Right renal pelvis (tissue), 4 donors: ENCODE measurements at regions not wholly inside any gene's neighbourhood (a gene's known extent, or its start where the extent isn't known, plus 50 kb on each side); places are given as distances from the start of the nearest gene placed in this dataset.

Experiments
- DNase-seq, 4 donors: peaks; one replicate each; pipeline ENCODE4 v3.0.0-alpha.2; 2013; ENCODE audit warnings: low read depth in 4 of 4, low spot score in 3 of 4, missing footprints in 1 of 4

DNA sequence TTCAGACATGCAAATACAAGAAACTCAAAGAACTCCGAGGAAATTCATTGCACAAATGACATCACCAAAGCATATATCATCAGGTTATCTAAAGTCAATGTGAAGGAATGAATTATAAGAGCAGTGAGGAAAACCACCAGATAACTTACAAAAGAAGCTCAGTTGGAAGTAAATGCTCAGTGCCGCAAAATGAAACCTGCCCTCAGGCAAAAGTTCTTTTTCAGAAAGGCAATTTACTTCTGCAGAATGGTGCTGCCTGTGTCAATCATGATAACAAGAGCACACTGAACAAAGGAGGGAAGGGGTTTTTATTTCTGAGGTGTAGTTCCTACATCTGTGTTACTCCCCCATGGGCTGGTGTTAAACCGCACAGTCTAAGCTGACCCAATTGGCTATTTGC lies 550.6 kb upstream of the SEMA3D start:
- DNase-seq: no peak

DNA sequence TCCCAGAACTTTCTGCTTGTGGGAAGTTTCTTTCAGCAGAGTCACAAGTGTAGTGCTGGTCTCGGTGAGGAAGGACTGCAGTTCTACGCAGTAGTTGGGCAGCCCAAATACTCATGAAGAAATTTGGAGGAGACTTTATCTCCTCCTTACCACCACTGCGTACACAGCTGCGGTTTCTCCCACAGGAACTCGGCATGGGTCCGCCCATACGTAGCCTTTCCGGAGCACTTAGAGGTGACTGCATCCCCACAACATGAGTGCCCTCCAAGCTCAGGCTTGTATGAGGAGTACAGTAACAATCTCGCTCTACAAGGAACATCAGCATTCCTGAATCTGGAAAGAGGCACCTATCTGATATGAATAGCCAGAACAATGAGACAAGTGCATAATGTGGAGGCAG lies 549.2 kb upstream of the SEMA3D start:
- DNase-seq: no peak

DNA sequence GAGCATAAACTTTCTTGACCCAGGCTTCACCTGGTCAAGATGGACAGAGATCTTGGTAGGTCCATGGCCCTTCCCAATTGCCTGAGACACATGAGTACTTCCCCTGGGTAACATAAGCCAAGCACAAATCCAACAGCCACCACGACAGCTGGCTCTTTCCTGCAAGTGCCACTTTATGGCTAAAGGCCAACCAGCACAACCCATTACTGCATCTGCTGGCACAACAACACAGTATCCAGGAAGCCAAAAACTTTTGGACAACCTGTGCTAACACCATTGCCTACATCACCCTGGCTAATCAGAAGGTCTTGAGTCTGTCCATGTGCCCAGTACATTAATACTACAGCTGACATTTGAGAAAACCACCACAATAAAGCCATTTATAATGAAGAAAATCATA lies 548.0 kb upstream of the SEMA3D start:
- no peak for DNase-seq

DNA sequence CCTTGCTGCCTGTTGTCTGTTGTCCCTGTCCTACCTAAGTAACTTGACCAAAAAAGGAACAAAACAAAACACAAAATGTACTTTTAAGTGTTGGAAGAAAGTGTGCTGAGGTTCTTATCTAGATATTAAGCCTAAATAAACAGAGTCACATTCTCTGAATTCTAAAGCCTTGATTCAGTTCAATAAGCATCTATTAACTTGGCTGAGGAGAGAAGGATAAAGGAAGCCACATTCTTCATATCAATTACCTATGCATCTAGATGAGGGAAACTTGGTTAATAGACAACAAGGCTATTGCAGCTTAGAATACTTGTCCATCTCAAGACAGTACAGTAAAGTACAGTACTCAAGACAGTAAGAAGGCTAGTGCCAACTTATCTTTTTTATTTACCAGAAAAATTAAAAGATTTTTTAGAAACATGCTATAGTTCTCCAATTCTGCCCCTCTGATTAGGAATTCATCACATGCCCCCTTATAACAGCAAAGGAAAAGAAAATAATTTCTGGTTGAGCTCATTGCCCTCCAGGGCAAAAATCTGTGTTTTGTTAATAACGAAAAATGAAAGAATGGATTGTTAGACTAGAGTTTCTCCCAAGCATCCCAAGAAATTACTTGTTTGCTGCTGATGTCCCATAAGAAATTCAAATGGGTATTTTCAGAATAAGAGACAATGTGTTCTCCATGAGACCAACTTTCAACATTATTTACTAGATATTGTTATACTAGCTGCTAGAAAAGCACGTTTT lies 546.5 kb upstream of the SEMA3D start:
- no peak for DNase-seq

DNA sequence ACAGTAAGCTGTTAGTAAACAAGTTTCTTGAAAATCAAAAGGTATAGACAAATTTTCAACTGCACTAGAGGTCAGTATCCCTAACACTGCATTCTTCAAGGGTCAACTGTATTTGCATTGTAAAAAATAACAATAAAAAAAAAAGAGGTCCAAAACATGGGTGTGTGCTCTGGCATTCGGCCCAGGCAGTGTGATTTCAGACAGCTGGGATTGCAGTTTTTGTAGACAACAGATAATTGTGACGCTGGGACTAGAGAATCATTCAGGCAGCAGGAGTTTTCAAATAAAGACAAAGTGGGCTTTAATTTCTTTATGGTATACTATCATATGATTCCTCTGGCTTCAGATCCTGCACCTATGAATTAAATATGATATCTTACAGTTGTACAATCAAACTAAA lies 543.2 kb upstream of the SEMA3D start:
- no peak for DNase-seq

DNA sequence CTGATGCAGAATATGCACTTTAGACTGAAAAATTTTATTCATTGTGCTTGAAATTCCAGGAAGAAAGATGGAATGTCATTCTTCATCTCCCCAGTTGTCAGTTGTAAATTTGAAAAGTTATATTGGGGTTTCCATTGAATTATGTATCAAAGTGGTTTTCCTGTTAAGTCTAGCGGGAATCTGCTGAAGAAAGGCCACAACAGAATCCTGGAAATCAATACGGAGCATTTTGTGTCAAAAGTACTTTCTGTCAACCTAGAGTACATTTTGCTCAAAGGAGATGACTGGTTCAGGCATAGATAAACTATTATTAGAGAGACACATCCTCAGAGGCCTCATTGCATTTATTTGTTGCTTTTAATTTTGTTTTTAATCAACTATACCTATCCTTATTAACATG lies 538.2 kb upstream of the SEMA3D start:
- DNase-seq: no peak

DNA sequence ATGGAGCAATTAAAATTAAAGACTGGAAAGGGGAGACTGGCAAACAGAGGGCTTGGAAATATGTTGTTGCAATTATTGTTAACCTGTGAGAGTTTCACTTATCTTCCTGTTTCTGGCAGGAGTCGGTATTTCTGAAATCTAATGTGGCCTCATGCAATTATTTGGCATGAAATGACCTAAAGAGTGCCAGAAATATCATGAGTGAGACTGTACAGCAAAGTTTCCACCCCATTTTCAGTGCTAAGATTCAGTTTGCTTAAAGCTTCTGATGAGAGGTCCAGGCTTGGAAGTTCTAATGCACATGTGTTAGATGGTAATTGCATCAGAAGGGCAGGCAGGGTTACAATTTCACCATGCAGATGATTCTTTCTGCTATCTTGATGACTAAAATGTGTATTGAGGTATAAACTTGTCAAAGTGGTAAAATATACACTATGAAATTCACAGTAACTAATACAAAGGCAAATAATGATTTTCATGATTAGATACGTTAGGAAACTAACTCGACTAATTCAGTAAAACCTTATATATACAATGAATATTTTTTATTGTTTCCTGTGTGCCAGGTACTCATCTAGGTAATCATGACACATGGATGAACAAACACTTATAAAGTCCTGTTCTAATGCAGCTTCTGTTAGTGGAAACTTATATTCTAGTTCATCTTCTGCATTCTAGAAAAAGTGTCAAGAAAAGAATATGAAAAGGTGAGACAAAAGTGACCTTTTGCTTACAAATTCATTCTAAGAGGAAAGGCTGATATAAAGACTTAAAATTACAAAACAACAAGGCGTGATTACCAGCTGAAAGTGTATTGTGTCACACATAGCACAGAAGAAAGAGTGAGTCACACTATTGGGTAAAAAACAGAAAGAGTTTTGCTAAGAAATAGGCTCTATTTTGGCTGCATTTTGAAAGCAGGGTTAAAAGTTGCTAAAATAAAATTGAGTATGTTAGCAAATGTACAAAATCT lies 533.4 kb upstream of the SEMA3D start:
- no peak for DNase-seq

DNA sequence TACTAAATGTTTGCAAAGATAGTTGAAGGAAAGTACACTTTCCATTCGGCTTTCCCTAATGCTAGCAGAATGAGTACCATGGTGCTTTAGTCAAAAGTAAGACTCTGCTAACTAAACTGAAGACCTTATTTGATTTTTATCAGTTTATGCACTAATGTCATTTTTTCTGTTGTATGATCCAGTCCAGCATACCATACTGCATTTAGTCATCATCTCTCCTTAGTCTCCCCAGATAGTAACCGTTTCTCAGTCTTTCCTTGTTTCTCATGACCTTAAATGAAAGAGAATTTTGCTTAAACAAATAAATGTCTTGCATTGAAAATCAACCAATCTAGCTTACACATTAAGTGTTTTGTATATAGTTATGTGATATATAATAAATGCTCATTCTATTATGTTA lies 529.5 kb upstream of the SEMA3D start:
- no peak for DNase-seq

DNA sequence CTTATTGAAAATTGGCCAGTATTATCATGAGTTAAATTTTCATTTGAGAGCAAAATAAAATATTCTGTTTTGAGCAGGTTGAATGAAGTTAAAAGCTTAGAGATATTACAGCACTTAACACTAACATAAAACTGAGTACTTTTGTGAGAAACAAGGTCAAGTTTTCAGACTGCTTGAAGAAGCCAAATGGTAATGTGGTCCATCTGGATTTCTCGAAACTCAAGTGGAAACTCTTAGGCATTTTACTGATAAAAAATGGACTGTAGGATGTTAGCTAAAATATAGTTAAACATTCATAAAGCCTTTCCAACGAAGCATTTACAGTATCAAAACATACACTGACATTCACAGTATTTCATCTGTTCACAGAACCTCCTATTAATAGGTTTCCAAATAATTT lies 528.1 kb upstream of the SEMA3D start:
- no peak for DNase-seq

DNA sequence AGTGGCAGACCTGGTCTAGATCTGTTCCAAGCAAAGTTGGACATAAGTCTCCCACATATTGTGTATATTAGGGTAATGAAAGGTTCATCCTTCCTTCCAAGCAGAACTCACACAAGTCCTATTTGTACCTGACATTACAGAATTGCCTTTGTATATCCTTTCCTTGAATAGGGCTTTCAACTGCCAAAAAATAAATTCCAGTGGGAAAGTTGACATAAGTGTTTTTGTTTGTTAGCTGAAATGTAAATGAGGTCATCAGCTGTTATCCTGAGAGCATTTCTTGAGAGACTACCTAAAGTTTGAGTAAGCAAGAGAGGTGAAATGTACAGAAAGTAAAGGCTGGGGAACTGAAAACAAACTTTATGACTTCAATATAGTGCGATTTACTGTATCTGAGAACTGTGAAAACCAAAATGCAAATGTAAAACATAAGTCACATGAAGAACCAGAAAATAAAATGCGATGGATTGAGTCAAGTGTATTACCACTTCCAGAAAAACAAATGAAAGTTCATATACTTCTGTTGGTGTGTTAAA lies 527.3 kb upstream of the SEMA3D start:
- DNase-seq: no peak

DNA sequence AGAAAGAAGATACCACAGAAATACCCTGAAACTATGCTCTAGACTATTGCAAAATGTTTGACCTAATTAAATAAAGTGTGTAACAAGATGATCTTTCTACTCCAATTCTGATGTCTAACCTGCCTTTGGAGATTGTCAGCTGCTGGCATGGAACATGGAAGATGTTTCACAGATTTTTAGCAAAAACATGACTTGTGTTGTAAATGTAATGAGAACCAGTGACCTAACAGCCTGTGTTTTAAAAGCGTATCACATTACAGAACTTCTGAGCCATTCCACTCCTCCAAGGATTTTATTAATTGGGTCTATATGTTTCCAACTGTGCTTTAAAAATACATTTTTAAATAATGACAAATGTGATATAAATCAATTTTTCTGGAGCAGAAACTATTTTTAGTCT lies 526.3 kb upstream of the SEMA3D start:
- DNase-seq: no peak

DNA sequence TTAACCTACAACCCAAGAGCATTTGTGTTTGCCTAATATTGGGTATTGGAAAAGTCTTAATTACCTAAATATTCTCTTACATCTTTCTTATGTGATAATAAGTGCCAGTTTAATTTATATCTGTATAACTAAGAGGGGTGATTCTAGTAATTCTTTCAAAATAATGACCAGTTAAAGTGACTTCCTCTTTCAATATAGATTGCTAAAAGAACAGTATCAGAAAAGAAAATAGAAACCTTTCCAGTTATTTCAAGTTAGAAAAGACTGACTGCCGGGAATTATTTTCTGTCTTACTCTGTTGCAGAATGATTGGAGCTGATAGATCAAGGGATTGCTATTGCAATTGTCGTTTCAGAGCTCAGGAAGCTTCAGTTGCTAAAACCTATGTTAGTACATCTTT lies 525.0 kb upstream of the SEMA3D start:
- DNase-seq: no peak

DNA sequence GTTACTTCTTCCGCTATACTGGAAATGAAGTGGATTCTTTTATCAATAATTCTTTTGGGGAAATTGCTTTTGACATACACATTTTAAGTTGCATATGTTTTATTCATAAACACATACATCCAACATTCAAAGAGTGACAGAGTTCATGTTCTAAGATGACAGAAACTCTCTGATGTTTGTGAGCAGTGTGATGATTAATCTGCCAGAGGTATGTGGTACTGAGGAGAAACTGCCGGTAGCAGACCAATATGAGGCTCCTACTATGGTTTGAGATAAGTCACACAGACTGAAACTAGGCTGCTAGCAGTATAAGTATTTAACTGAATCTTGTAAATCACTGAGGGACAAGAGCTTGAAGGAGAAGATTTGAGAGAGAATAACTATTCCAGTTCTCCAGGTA lies 524.1 kb upstream of the SEMA3D start:
- DNase-seq: no peak

DNA sequence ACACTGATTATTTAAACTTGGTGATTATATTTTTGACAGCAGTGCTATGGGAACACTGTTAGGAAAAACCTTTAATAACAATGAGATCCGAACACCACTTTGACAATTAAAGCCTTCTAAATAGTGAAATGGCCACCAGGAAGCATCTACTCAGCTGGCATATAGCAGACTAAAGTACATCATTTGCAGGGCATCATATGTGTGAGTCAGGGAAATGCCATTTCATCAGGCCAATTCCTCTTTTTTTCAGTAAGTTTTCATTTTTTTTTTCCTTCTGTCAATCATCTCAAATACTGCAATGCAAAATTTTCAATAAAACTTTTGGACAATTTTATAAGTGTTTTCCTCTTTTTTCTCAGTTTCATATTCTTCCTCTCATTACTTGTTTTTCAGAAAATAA lies 521.4 kb upstream of the SEMA3D start:
- no peak for DNase-seq

DNA sequence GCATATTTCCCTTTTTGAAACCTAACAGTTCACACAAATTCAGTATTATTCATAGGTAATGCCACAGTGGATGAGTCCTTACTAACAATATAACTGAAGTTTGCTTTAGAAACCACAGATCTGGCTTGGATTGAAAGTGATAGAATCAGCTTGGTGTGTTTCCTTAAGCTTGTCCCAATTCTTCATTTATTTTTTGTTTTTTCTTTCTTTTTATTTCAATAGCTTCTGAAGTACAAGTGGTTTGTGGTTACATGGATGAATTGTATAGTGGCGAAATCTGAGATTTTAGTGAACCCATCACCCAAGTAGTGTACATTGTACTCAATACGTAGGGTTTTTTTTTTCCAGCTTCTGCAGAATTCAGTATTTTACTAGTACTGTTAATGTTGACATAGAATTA lies 518.2 kb upstream of the SEMA3D start:
- no peak for DNase-seq

DNA sequence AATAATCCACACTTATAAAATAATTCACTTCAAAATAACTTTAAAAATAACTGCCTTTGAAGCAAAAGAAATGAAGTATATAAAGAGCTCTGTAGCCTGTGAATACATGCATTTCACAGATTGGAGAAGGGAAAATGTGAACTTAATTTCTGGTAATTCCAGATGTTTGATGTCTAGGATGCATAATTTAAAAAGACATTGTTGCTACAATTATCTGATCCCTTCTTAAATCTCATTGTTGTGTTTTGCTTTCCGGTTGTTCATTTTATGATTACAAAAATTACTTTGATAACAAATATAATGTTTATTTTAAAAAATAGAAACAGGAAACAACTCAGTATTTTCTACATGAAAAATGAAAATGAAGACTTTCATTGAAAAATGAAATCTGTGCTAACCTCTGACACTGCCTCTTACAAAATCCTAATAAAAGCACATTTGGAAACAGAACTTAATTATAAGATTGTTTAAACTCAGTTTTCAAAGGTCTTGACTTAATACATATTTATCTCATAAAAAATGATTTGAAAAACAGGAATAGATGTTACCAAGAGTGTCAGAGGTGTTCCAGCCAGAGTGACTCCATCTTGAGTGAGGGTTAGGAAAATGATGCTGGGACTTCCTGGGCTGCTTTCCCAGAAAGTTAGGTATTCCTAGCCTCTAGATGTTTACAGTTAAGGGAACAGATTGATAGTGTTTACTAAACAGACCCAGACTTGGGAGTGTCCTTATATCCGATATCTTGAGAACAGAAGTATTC lies 516.6 kb upstream of the SEMA3D start:
- DNase-seq: no peak

DNA sequence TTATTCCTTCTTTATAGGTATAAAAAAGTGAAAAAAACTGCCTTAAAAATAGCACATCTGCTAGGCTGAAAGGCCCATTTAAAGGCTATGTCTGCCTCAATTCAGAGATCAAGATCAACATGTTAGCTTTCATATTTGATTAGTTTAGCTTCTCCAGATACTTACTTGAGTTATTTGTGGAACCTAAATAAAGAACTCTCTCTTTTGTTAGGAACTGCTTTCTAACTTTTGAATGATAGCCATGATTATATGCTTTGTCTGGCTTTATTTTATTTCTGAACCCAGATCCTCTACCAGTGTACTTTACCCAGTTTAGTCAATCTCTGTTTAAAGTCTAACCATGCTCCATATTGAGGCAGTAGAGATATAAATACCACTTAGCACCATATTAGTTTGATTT lies 515.5 kb upstream of the SEMA3D start:
- DNase-seq: no peak

DNA sequence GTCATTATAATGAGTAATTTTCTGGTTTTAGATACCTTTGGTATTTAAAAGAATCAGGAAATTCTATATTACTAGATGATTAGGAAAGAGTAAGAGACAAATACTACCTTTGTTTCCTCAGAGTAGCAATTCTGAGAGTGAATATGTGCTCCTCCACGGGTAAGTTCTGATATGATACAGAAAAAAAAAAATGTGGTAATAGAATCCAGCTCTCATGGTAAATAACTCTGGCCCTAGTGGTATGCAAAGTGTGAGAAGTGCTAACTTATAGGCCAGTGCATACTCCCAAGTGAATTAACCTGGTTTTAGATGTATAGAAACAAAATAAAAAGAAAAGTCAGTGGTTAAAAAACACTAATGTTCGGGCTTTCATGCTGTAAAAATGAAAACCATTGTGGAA lies 512.6 kb upstream of the SEMA3D start:
- no peak for DNase-seq

DNA sequence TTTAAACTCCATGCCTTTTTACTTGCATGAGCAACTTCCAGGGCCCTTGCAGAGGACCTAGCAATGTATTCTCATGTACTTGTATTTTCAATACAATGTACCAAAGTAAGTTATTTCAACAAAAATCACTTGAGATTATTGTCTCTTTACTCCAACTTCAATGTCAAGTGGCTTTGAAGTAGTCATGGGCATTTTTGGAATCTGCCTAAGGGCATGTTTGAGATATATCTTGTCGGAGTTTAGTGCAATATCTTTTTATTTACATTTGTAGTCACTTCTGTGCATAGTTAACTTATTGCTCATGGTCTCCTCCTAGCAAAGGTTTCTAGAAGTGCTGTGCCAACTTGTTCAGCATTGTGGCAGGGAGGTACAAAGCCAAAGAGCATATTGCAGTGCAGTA lies 508.7 kb upstream of the SEMA3D start:
- DNase-seq: no peak

DNA sequence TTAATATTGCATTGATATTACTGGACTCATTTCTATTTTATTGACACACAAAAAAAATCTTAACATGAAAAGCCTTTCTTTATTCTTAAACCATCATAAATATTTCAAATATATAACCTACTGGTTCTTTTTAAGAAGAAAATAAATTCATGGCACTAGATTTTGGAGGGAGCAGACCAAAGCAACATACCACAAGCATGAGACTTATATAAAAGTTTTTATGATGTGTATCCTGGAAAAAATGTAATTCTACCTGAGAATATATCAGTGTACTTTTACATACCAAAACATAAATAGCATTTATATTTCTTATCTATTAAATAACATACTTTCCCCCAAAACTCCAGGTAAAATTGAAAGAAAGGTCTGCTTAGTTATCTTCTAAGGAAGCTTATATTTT lies 508.2 kb upstream of the SEMA3D start:
- DNase-seq: no peak

DNA sequence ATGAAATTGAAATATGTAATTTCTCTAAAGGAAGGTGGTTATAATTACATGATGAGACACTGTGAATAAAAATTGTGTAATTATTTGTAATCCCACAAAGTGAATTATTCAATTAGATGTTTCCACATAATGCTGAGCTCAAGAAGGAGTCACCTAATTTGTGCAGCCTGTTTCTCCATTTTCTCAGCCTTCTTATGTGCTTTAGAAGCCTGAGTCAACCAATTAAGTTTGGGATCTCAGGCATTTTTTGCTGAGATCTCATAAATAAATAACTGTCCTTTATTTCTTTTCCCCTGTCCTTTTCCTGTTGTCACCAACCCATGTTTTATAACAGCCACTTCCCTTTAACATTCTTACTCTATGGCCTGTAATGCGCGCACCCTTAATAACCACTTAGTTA lies 506.5 kb upstream of the SEMA3D start:
- no peak for DNase-seq
